Suprapubic skin (tissue), 3 donors: ENCODE measurements at regions not wholly inside any gene's neighbourhood (a gene's known extent, or its start where the extent isn't known, plus 50 kb on each side); places are given as distances from the start of the nearest gene placed in this dataset.

Source experiments
- EP300 ChIP-seq: sonication (generic); formaldehyde crosslinking; IDR thresholded peaks from one replicate; pipeline ENCODE4 v1.6.1; 2017; ENCODE audit warnings: antibody characterized with exemption
- POLR2A ChIP-seq, 2 donors: fragments of 450-650 bp; IDR thresholded peaks; one replicate each; pipeline ENCODE4 v1.6.1; 2017; ENCODE audit warnings: antibody characterized with exemption in 2 of 2, mild to moderate bottlenecking in 2 of 2, moderate library complexity in 2 of 2
- TF ChIP-seq, protein P1 (sequence below), 2 donors: fragments of 200-600 bp in 1 of 2; fragments of 450-650 bp in 1 of 2; sonication (generic) in 1 of 2; IDR thresholded peaks; one replicate each; pipeline ENCODE4 v1.5.1; 2016 to 2019; ENCODE audit warnings: antibody characterized with exemption in 2 of 2, mild to moderate bottlenecking in 1 of 2, moderate library complexity in 1 of 2

DNA sequence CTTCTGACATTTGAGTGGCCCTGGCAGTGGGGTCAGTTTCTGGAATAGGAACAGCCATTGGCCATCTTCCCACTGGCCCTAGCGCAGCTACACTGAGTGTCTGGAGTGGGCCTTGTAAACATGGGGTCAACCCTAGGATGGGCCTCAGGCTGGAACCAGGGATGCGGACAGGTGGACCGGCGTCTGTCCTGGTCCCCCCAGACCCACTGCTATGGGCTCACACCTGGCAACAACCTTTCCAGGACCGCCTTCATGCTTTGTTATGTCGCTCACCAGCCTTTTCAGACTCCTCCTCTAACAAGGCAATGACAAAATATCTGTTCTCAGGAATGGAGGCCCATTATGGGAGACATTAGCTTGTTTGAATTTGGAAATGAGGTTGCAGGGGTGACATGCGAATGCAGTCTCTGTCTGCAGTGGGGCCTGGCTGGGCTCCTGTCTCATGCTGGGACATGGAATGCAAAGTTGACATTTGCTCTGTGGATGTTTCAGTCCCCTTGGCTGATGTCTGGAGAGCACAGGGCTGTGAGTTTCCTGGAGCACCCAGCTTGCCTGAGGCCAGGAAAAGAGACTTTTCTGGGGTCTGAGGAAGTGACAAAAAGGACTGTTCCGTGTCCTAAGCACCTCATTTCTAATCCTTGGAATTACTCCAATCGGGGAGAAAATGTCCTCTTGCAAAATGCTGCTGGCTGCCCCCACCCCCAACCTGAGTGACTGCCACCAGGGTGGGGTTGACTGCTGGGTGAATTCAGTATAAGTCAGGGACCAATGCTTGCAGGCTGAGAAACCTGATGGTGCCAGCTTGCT lies 98.7 kb upstream of the PMEPA1 start:
- TF ChIP-seq POLR2A (IDR thresholded peaks at IDR 0.05) (no peak), EP300 (no peak)
- TF ChIP-seq, protein P1, sequence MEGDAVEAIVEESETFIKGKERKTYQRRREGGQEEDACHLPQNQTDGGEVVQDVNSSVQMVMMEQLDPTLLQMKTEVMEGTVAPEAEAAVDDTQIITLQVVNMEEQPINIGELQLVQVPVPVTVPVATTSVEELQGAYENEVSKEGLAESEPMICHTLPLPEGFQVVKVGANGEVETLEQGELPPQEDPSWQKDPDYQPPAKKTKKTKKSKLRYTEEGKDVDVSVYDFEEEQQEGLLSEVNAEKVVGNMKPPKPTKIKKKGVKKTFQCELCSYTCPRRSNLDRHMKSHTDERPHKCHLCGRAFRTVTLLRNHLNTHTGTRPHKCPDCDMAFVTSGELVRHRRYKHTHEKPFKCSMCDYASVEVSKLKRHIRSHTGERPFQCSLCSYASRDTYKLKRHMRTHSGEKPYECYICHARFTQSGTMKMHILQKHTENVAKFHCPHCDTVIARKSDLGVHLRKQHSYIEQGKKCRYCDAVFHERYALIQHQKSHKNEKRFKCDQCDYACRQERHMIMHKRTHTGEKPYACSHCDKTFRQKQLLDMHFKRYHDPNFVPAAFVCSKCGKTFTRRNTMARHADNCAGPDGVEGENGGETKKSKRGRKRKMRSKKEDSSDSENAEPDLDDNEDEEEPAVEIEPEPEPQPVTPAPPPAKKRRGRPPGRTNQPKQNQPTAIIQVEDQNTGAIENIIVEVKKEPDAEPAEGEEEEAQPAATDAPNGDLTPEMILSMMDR (IDR thresholded peaks at IDR 0.05), result no peak
